ENCODE measurements at regions not wholly inside any gene's neighbourhood (a gene's known extent, or its start where the extent isn't known, plus 50 kb on each side); places are given as distances from the start of the nearest gene placed in this dataset.

- DNase-seq = no peak
Measured at GRCh38 chr12:24025153-24025798, 75.8 kb upstream of the SOX5 start.

GRCh38 chr12:24023081-24023480 is 73.6 kb upstream of the SOX5 start:
- no peak for DNase-seq

- no peak for DNase-seq
Measured at GRCh38 chr12:24021164-24021502, 71.7 kb upstream of the SOX5 start.

DNA sequence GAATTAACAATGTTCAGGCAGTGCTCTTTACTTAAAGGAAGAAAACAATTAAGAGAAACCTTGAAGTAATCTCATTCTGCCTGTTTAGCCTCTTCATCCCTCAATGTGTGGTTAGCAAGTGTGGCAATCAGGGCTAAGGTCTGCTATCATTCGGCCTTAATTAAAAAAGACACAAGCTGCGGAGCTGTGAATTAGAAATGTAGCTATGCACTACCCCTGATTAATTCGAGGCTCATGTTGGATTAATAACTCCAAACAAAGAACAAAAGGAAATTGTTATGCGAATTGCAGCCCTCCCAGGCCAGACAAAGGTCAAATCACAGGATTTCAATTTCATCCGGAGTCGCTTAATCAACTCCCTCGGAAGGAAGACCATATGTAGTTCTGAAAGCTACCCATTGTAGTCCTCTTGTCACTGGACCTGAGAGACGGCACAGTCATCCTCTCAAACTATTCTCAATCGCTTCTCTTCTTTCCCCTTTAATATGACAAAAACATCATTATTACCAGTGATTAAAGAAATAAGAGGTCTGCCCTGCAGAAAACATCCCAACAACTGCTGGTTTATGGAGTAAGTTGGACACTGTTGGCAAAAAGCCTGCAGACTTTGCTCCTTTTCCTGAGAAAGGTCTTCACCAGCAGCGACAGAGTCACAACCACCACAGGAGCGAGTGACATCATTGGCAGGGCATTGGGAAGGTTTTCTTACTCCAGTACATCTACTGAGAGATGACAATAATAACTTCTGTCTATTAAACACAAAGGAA is 71.1 kb upstream of the SOX5 start:
- DNase-seq = no peak

GRCh38 chr12:24015833-24016160 is 66.3 kb upstream of the SOX5 start:
- no peak for DNase-seq

- DNase-seq = no peak
Measured at GRCh38 chr12:24014915-24015832, 65.7 kb upstream of the SOX5 start.

DNA sequence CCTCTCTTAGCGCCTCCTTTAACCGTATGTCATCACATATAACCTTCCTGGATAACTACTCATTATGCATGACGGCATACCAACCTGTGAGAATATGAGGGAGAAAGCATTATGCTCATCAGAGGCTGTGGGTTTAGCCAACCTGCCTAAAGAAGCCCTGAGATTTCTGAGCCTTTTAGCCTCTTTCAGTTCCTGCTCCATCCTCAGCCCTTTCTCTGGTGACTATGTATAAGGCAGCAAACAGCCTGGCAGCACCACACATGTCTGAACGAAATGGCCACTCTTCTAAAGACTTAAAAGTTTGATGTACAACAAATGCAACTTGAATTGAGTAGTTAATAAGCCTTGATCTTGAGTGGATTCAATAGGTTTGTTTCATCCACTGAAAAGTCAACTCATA is 64.8 kb upstream of the SOX5 start:
- DNase-seq = no peak

DNA sequence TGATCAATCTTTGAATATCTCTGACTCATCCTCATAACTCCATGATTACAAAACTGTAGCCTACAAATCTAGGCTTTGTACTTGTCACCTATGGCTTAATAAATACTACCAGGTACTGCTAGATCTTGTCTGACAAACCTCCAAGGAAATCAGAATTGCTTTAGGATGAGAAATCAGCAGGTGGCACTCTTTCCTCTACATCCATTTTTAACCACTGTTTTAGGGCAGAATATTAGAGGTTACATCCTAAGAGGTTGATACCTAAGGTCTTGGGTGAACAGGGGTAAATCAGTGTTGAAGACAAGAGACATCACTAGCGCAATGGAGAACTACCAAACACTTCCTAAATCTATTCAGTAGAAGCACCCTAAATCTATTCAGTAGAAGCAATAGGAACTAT is 63.1 kb upstream of the SOX5 start:
- DNase-seq = no peak

- DNase-seq = no peak
Measured at GRCh38 chr12:24011927-24012507, 62.5 kb upstream of the SOX5 start.

DNA sequence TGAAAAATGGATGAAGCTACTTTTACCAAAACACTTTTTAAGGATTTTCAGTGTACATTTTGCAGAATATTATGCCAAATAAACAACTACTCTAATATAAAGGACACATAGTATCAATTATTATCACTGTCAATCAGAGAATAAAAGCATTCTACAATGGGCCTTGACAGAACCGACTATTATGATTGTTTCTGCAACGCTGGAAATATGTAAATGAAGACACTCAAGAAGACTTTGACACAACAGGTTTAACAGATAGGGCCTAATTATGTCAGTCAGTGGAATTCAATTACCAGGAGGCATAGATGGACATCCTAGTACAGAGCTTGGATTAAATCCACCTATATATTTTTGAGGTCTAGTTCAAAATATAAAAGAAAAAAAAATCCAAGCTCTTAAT is 58.7 kb upstream of the SOX5 start:
- no peak for DNase-seq
